Activated B cell treated with CpG ODN at 0.5 μM for 24 hours (primary cell): ENCODE measurements at regions not wholly inside any gene's neighbourhood (a gene's known extent, or its start where the extent isn't known, plus 50 kb on each side); places are given as distances from the start of the nearest gene placed in this dataset.
"Not testable (repeated sequence)": the region's sequence is repeated elsewhere in the genome, so short reads cannot be mapped to it uniquely, and the experiment has no call there.

Experiments
- ATAC-seq: fragments of 200-7000 bp; cut with Tn5 transposase; one replicate; pipeline ENCODE4 v1.10.0; 2021; ENCODE audit warnings: low read depth, mild to moderate bottlenecking, moderate library complexity
- CTCF ChIA-PET: fragments of 350-600 bp; sonication (Branson Sonifier 250); formaldehyde crosslinking; loops from one replicate; lab custom pipeline; 2021; ENCODE audit warnings: antibody characterized with exemption; lab: Charles Lee
- POLR2A ChIA-PET: fragments of 350-600 bp; sonication (Branson Sonifier 250); formaldehyde crosslinking; loops from one replicate; lab custom pipeline; 2021; ENCODE audit warnings: antibody characterized with exemption; lab: Charles Lee
- DNase-seq: peaks from one replicate; pipeline ENCODE4 v3.0.0; 2022
- H3K27ac Mint-ChIP-seq: one replicate; pipeline ENCODE4 v1.8.0; 2020; ENCODE audit warnings: mixed read lengths
- H3K27me3 Mint-ChIP-seq: one replicate; pipeline ENCODE4 v1.8.0; 2021; ENCODE audit warnings: mixed read lengths
- H3K36me3 Mint-ChIP-seq: one replicate; pipeline ENCODE4 v1.8.0; 2021; ENCODE audit warnings: low read depth, mixed read lengths
- H3K4me1 Mint-ChIP-seq: one replicate; pipeline ENCODE4 v1.8.0; 2021; ENCODE audit warnings: mixed read lengths
- H3K4me3 Mint-ChIP-seq: one replicate; pipeline ENCODE4 v1.8.0; 2020; ENCODE audit warnings: mild to moderate bottlenecking, mixed read lengths
- H3K9me3 Mint-ChIP-seq: one replicate; pipeline ENCODE4 v1.8.0; 2020; ENCODE audit warnings: mixed read lengths
- intact Hi-C: fragments of 100-400 bp; cut with micrococcal nuclease; formaldehyde crosslinking; loops from one replicate; pipeline ENCODE4 v1.15.1; 2024
- TF ChIP-seq, protein P1 (sequence below): fragments of 200-600 bp; IDR thresholded peaks from one replicate; pipeline ENCODE4 v1.8.0; 2022; ENCODE audit warnings: antibody characterized with exemption, mild to moderate bottlenecking

DNA sequence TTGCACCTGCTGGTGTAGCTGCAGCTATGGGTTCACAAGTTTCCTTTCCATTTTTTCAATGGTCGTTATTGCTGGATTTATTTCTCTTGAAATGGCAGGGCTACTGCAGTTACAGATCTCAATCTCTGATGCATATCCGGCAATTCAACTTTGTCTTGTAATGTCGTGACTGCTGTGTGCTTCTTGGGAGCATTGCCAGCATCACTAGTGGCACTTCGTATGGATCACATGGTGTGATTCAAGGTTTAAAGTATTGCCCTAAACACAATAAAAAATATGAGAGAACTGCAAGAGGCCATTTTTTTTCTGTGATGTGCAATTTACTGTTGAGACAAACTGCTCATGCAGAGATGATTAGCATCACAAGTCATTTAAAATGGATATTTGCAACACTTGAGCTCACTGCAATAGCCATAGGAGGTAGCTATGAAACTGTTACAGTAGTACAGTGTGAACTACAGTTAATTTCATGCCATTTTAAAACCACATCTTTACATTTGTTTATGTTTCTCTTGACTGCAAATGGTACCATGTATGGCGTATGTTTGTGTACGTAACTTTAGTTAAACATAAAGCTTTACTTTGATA, 217.4 kb upstream of the PDE3A start:
- POLR2A ChIA-PET, result no interaction called here
- H3K36me3 Mint-ChIP-seq, result no peaks in the 10 kb centered on the region
- peaks cover 3% of the 10 kb centered on the region for H3K9me3 Mint-ChIP-seq
- ATAC-seq (no peak), DNase-seq (no peak)
- no peak overlapping the region for H3K27ac Mint-ChIP-seq
- H3K27me3 Mint-ChIP-seq, result no peaks in the 10 kb centered on the region
- no peak overlapping the region for H3K4me3 Mint-ChIP-seq
- intact Hi-C loops, result no loop called here
- TF ChIP-seq, protein P1, sequence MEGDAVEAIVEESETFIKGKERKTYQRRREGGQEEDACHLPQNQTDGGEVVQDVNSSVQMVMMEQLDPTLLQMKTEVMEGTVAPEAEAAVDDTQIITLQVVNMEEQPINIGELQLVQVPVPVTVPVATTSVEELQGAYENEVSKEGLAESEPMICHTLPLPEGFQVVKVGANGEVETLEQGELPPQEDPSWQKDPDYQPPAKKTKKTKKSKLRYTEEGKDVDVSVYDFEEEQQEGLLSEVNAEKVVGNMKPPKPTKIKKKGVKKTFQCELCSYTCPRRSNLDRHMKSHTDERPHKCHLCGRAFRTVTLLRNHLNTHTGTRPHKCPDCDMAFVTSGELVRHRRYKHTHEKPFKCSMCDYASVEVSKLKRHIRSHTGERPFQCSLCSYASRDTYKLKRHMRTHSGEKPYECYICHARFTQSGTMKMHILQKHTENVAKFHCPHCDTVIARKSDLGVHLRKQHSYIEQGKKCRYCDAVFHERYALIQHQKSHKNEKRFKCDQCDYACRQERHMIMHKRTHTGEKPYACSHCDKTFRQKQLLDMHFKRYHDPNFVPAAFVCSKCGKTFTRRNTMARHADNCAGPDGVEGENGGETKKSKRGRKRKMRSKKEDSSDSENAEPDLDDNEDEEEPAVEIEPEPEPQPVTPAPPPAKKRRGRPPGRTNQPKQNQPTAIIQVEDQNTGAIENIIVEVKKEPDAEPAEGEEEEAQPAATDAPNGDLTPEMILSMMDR, result no peak
- CTCF ChIA-PET, result no interaction called here
- no peaks in the 10 kb centered on the region for H3K4me1 Mint-ChIP-seq

DNA sequence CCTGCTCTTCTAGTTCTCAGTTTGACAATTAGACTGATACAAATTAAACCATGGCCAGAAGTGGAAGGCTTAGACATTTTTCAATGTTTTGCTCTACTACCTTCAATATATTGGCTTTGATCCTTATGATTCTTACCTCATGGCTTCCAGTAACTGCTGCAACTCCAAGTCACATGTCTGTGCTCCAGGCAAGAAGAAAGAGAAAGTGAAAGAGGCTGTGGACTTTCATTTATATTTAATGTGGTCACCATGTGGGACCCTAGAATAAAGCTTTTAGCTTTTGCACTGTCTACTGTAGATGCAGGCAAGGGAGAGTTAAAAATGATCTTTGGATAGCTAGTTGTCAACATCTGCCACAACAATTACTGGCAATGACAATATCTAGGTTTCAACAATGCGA, 214.3 kb upstream of the PDE3A start:
- DNase-seq, result no peak
- Mint-ChIP-seq H3K9me3 (no peaks in the 10 kb centered on the region), H3K27me3 (no peaks in the 10 kb centered on the region), H3K36me3 (no peaks in the 10 kb centered on the region), H3K4me3 (no peak overlapping the region), H3K27ac (no peak overlapping the region), H3K4me1 (no peaks in the 10 kb centered on the region)
- ATAC-seq, result no peak
- ChIA-PET CTCF (no interaction called here), POLR2A (no interaction called here)
- intact Hi-C loops, result no loop called here
- TF ChIP-seq, protein P1, result no peak

DNA sequence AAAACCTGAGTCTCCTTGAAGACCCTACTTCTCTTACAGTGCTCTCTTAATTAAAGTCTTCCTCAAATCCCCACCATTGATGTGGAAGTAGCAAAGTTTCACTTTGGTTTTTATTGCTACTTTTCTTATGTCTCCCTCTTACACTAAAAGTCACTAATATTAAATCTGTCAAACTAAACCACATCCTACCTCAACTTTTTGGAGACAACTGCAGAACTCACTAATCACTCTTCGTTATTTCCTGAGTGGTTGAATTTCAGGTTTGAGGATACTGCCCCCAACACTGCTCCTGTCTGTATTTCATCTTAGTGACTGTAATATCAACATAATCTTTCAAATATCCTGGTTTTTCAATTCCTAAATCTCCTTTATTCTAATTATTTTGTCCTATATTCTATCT, 213.0 kb upstream of the PDE3A start:
- no peak for ATAC-seq
- TF ChIP-seq, protein P1, result no peak
- intact Hi-C loops, result no loop called here
- Mint-ChIP-seq H3K4me1 (no peaks in the 10 kb centered on the region), H3K9me3 (no peaks in the 10 kb centered on the region), H3K27ac (no peak overlapping the region), H3K36me3 (no peaks in the 10 kb centered on the region), H3K4me3 (no peak overlapping the region), H3K27me3 (no peaks in the 10 kb centered on the region)
- POLR2A ChIA-PET, result no interaction called here
- DNase-seq, result no peak
- CTCF ChIA-PET, result no interaction called here

DNA sequence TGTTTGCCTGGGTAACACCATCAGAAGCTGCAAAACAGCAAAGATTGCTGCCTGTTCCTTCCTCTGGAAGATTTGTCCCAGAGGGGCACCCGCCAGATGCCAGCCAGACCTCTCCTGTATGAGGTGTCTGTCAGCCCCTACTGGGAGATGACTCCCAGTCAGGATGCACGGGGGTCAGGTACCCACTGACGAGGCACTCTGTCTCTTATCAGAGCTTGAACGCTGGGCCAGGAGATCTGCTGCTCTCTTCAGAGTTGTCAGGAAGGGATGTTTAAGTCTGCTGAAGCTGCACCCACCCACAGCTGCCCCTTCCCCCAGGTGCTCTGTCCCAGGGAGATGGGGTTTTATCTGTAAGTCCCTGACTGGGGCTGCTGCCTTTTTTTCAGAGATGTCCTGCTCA, 207.4 kb upstream of the PDE3A start:
- H3K4me3 Mint-ChIP-seq, ATAC-seq, H3K27me3 Mint-ChIP-seq, intact Hi-C loops, CTCF ChIA-PET, DNase-seq, H3K4me1 Mint-ChIP-seq, H3K27ac Mint-ChIP-seq, H3K36me3 Mint-ChIP-seq, H3K9me3 Mint-ChIP-seq, POLR2A ChIA-PET: not testable (repeated sequence)

DNA sequence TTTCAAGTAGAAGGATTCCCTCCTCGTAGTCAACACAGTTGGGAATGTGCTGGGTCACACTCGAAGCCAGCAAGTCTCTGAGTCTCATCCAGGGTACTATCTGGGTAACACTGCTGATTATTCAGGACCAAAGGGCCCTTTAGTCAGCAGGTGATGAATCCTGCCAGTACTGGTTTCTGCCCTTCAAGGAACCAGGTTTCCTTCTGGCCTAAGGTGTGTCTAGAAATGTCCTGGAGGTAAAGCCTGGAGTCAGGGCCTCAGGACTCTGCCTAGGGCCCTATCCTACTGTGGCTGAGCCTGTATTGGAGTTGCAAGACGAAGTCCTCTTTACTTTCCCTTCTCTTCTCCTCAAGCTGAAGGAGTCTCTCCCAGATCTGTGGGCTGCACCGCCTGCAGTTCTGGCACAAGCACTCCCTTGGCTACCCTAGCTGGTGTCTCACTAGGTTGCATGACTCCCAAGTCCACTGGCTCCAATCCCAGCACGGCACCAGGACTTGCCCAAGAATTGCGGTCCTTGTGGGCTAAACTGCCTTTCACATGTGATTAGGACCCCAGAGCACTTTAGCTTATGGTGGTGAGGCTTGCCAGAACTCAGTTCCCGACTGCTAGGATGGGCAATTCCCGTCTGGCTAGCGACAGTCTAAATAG, 193.7 kb upstream of the PDE3A start:
- H3K4me1 Mint-ChIP-seq, result no peaks in the 10 kb centered on the region
- intact Hi-C loops, result no loop called here
- CTCF ChIA-PET, result no interaction called here
- H3K27me3 Mint-ChIP-seq, result no peaks in the 10 kb centered on the region
- H3K4me3 Mint-ChIP-seq, result no peak overlapping the region
- TF ChIP-seq, protein P1, result no peak
- no peak overlapping the region for H3K27ac Mint-ChIP-seq
- ATAC-seq, result no peak
- POLR2A ChIA-PET, result no interaction called here
- no peak for DNase-seq
- H3K9me3 Mint-ChIP-seq, result peaks cover 12% of the 10 kb centered on the region
- H3K36me3 Mint-ChIP-seq, result no peaks in the 10 kb centered on the region
